ENCODE measurements at regions not wholly inside any gene's neighbourhood (a gene's known extent, or its start where the extent isn't known, plus 50 kb on each side); places are given as distances from the start of the nearest gene placed in this dataset.
"Not testable (repeated sequence)": the region's sequence is repeated elsewhere in the genome, so short reads cannot be mapped to it uniquely, and the experiment has no call there.

DNA sequence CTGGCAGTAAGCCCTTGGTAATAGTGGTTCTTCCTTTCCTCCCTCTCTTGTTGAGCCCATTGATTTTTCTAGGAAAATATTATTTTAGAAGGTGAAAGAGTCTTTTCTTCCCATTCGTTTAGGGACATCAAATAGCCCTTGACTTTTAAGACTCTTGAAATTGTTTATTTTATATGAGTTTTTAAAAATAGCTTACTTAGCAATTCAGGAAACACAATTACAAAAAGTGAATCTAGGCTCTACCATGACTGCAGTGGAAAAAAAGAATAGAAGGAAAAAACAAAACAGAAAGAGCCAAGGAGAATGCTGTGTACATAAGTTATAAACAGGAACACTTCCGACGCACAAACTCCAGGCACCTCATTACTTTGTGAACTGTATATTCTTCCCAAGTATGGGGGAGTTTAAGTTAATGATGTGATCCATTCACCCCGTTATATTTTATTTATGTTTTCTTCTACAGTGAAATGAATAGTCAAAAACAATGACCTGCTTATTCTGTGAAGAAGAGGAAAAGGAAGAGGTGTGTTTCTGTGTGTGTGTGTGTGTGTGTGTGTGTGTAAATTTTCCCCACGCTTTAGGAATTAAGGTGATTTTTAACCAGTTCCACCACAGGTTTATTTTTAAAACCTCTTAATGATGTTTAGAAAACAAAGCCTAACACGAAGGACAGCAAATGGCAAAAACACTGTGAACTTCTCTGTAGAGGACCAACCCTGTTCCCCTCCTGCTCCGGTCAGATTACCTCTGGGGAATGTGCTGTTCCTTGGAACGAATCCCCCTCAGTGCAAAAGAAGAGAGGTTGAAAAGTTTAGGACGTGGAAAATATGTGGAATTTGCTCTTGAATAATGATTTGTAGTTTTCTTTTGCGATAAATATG is 266.3 kb downstream of the KLF5 start:
- DNase-seq = no peak

- no peak for DNase-seq
Observed at GRCh38 chr13:73323615-73324014, 264.8 kb downstream of the KLF5 start.

DNA sequence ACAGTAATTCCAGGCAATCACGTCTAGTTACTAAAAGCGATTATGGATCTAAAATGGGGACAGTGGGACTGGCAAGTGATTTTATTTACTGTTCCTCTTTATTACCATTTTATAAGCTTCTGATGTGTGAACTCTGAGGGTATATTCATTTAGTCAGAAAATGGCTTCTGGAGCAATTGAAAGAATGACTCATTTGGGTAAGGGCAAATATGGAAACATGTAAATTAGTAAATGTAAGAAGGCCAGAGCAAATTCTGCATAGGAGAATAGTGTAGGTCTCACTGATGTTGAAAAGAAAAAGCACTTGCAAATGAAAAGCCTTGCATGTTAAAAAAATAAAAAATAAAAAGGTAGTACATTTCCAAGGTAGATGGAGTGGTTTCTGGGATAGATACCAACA is 262.2 kb downstream of the KLF5 start:
- DNase-seq = no peak

DNA sequence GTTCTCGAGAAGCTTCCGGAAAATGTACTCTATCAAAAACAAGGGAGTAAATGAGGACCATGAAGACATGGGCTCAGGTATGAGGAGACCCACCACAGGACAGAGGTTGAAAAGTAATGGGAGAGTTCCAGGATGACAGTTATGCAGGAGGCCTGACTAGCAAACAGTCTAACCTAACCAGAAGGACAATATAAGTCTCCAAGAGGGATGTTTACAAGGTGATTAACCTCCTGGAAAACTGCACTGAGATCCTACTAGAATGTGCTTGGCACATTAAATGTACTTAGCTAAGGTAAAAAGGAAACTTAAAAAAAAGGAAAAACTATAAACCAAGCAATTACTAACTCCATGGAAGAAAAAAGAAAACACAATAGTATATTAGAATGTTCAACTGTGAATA is 258.3 kb downstream of the KLF5 start:
- DNase-seq = no peak

DNA sequence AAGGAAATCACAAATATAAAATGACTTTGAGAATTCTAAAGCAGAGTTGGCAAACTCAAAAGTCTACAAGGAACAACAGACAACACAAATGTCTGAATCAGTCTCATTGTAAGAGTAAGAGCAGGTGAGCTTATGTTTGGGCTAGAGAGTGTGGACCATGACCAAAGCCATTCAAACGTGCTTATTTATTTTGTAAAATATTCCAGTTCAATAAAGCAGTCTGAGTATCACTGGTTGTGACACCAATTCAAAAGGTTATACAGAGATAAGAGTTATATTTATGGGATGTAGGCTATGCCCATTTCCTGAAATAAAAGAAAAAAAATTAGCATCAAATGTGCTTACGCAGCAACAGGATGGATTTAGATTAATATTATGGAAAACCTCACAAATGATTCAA is 251.6 kb downstream of the KLF5 start:
- no peak for DNase-seq

DNA sequence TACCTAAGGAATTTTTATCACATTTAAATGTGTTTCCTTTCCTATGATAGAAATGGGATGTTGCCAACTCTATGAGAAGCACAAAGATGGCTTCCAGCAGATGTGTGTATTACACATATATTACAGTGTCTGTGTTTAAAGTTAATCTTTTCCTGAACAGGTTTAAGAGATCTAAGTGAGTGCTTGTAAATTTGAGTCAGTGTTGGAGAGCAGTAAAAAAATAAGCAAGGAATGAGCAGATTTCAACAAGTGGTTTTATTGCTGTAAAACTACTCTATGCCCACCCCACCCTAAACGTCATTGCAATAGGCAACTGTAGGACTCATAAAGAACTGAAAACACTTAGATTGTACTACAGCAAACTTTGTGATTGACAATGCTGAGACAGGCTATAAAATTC is 248.7 kb downstream of the KLF5 start:
- no peak for DNase-seq

GRCh38 chr13:73306688-73307087 is 247.9 kb downstream of the KLF5 start:
- no peak for DNase-seq

DNA sequence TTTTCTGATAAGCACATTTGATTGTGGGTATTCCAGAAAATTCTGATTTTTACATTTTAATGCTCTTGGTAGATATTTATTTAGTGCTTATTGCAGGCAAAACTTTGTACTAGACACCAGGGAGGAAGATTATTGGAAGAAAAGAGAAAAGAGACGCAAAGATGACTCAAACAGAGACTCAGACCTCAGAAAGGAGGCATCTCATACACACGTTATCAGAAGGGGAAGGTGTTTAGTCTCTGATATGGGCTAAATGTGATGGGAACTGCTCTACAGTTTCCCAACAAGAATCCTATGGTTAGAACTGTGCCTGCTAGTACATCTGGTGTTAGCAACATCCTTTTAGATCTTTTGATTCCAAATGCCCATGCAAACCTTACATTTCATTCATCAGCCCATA is 245.6 kb downstream of the KLF5 start:
- no peak for DNase-seq

DNA sequence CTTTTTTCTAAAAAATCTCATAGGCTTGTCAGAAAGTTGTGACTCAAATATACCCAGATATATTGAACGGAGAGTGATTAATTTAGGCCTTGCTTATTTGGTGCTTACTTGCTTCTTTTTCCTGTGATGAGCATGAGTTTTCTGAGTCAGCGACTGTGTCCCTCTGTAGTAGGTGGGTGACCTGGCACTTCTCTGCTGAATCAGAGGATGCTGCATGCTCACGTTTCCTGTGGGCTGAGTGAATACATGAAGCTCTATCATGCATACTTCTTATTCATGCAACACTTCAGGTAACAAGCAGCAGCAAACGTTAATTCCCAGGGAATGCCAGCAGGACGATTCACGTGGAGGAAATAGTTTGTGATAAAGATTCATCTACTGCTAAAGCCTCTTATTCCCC is 245.0 kb downstream of the KLF5 start:
- no peak for DNase-seq

DNA sequence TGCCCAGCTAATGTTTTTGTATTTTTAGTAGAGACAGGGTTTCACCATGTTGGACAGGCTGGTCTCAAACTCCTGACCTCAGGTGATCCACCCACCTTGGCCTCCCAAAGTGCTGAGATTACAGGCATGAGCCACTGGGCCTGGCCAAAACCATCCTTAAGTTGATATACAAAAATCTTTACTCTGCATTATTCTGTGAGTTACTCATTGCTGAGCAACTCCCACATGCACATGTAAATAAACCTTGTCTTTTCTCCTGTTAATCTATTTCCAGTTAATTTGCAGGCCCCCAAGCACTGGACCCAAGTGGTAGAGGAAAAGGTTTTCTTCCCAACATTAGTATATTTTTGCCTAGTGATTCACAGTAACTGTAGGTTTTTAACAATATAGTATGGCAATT is 242.8 kb downstream of the KLF5 start:
- DNase-seq = not testable (repeated sequence)

GRCh38 chr13:73300718-73301425 is 242.1 kb downstream of the KLF5 start:
- no peak for DNase-seq

DNA sequence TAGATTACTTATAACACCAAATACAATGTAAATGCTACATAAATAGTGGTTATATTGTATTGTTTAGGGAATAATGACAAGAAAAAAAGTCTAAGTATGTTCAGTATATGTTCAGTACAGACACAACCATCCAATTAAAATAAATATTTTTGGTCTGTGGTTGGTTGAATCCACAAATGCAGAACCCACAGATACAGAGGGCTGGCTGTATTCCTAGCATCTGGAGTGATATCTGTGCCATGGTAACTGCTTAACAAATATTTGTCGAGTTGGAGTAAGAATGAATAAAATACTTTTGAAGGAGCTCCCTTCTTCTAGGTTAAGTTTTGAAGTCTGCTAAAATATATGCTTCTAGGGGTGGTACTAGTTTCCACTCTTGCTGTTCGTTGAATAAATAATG is 241.0 kb downstream of the KLF5 start:
- DNase-seq = no peak

DNA sequence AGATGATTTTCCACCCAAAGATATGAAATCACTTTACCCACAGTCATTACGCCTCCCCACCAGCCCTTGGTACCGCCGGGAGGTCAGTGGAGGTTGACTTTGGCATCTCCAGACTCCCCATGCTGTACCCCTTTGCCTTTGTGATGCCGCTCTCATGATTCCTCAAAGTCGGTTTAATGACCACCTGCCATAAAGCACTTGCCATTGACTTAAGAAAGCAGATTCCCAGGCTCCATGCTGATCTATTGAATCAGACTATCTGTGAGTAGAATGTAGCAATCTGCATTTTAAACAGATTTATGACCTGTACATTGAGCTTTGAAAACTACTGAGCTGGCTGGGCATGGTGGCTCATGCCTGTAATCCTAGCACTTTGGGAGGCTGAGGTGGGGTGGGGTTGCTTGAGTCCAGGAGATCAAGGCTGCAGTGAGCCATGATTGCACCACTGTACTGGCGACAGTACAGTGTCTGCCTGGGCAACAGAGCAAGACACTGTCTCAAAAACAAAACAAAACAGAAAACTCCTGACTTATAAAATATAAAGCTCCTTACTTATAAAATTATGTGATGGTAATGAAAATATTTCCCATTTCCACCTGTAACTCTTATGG is 235.2 kb downstream of the KLF5 start:
- no peak for DNase-seq

DNA sequence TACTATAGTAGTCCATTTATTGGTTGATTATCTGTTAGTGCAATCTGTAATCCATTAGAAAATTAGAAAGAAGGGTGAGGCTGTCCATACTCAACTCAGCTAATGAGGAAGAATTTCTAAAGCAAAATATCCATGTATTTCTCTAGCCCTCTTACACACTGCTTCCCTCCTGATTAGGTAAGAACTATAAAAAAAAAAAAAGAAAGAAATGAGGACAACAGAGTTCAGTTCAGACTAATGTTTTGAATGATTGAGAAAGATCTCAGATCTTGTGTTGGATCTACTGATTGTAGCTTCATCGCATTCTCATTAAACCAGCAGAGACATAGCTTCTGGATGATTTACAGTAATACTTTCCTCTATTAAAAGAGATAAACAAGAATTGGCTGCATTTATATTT is 233.3 kb downstream of the KLF5 start:
- no peak for DNase-seq

- no peak for DNase-seq
Observed at GRCh38 chr13:73290844-73291243, 232.0 kb downstream of the KLF5 start.

GRCh38 chr13:73288596-73288995 is 229.8 kb downstream of the KLF5 start:
- peak in 2 of 3 donors; percentile 2 to 3 for DNase-seq

DNA sequence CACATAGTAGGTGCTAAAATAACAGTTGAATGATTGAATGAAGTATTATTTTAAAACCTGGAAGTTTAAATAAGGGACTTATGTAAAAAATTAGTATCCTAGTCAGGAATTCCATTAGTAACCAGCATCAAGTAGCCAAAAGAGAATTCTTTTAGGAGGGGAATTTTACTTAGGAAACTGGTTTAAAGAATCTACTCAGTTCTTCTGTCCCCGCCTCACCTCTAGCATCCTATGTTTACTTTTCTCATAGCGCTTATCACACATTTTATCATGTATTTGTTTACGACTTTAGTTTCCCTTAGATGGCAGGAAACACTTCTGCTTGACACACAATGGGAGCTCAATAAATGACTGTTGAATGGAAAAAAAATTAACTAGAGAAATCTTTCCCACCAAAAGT is 229.0 kb downstream of the KLF5 start:
- DNase-seq = no peak

- DNase-seq = no peak
Observed at GRCh38 chr13:73286942-73287620, 228.3 kb downstream of the KLF5 start.

GRCh38 chr13:73286177-73286576 is 227.4 kb downstream of the KLF5 start:
- no peak for DNase-seq

GRCh38 chr13:73284081-73284874 is 225.5 kb downstream of the KLF5 start:
- DNase-seq = peak in 1 of 3 donors; percentile 1

DNA sequence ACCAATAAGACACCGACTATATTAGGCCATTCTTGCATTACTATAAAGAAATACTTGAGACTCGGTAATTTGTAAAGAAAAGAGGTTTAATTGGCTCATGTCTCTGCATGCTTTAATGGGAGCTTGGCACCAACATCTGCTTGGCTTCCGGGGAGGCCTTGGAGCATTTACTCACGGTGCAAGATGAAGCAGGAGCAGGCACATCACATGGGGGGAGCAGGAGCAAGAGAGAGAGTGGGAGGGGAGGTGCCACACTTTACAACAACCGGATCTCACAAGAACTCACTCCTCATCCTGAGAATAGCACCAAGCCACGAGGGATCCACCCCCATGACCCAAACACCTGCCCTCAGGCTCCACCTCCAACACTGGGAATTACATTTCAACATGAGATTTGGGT is 224.8 kb downstream of the KLF5 start:
- no peak for DNase-seq

GRCh38 chr13:73281746-73282145 is 222.9 kb downstream of the KLF5 start:
- no peak for DNase-seq

DNA sequence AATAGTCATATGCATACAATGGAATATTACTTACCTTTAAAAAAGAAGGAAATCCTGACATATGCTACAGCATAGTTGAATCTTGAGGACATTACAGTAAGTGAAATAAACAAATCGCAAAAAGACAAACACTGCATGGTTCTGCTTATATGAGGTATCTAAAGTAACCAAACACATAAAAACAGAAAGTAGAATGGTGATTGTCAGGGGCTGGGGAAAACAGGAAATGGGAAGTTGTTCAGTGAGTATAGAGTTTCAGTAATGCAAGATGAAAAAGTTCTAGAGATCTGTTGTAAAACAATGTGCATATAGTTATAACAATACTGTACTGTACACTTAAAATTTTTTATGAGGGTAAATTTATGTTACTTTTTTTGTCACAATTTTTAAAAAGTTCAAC is 219.4 kb downstream of the KLF5 start:
- no peak for DNase-seq

Data from suppressor macrophage treated with lipopolysaccharide for 1 hour (primary cell).